Type B pancreatic cell (in vitro differentiated cells): ENCODE measurements at regions not wholly inside any gene's neighbourhood (a gene's known extent, or its start where the extent isn't known, plus 50 kb on each side); places are given as distances from the start of the nearest gene placed in this dataset.
"Not testable (repeated sequence)": the region's sequence is repeated elsewhere in the genome, so short reads cannot be mapped to it uniquely, and the experiment has no call there.

Source experiments
- DNase-seq: peaks from one replicate; pipeline ENCODE4 v3.0.0; 2021; ENCODE audit warnings: mixed read lengths; ENCODE audit not compliant: unreplicated experiment; ENCODE audit errors: extremely low spot score
- H3K27ac Mint-ChIP-seq: 2 replicates; pipeline ENCODE4 v1.8.0; 2021; ENCODE audit warnings: mild to moderate bottlenecking, mixed read lengths
- H3K27me3 Mint-ChIP-seq: 2 replicates; pipeline ENCODE4 v1.8.0; 2021; ENCODE audit warnings: mixed read lengths
- H3K36me3 Mint-ChIP-seq: 2 replicates; pipeline ENCODE4 v1.8.0; 2021; ENCODE audit warnings: mixed read lengths
- H3K4me1 Mint-ChIP-seq: one replicate; pipeline ENCODE4 v1.8.0; 2021; ENCODE audit warnings: mixed read lengths; ENCODE audit not compliant: unreplicated experiment
- H3K4me3 Mint-ChIP-seq: 2 replicates; pipeline ENCODE4 v1.8.0; 2021; ENCODE audit warnings: mild to moderate bottlenecking, mixed read lengths
- H3K9me3 Mint-ChIP-seq: 2 replicates; pipeline ENCODE4 v1.8.0; 2021; ENCODE audit warnings: mixed read lengths
- CTCF ChIP-seq: fragments of 200-600 bp; sonication (generic); conservative IDR thresholded peaks from 2 replicates; pipeline ENCODE4 v1.5.0; 2021; ENCODE audit warnings: antibody characterized with exemption, mild to moderate bottlenecking

- Mint-ChIP-seq H3K36me3 (no peaks in the 10 kb centered on the region), H3K4me3 (no peak overlapping the region), H3K27me3 (no peaks in the 10 kb centered on the region), H3K27ac (no peak overlapping the region), H3K4me1 (no peaks in the 10 kb centered on the region), H3K9me3 (peaks cover 1% of the 10 kb centered on the region)
- peak; percentile 42 for TF ChIP-seq CTCF
- DNase-seq, result no peak
Measured at GRCh38 chr3:67940210-67940952, 286.0 kb upstream of the SUCLG2 start.

- no peaks in the 10 kb centered on the region for H3K27me3 Mint-ChIP-seq
- H3K36me3 Mint-ChIP-seq, result no peaks in the 10 kb centered on the region
- DNase-seq, result no peak
- no peak overlapping the region for H3K27ac Mint-ChIP-seq
- no peaks in the 10 kb centered on the region for H3K4me1 Mint-ChIP-seq
- H3K9me3 Mint-ChIP-seq, result no peaks in the 10 kb centered on the region
- H3K4me3 Mint-ChIP-seq, result no peak overlapping the region
- TF ChIP-seq CTCF, result no peak
Measured at GRCh38 chr3:67937498-67938118, 283.2 kb upstream of the SUCLG2 start.

GRCh38 chr3:67930394-67930793, 276.0 kb upstream of the SUCLG2 start:
- not testable (repeated sequence) for H3K36me3 Mint-ChIP-seq, H3K27ac Mint-ChIP-seq, DNase-seq, H3K27me3 Mint-ChIP-seq, H3K4me3 Mint-ChIP-seq, H3K9me3 Mint-ChIP-seq, H3K4me1 Mint-ChIP-seq

- H3K27me3 Mint-ChIP-seq, result no peaks in the 10 kb centered on the region
- H3K36me3 Mint-ChIP-seq, result no peaks in the 10 kb centered on the region
- no peak overlapping the region for H3K4me3 Mint-ChIP-seq
- peaks cover 13% of the 10 kb centered on the region for H3K9me3 Mint-ChIP-seq
- H3K4me1 Mint-ChIP-seq, result no peaks in the 10 kb centered on the region
- no peak overlapping the region for H3K27ac Mint-ChIP-seq
- no peak for TF ChIP-seq CTCF
- no peak for DNase-seq
Measured at GRCh38 chr3:67923796-67924195, 269.4 kb upstream of the SUCLG2 start.

GRCh38 chr3:67920969-67921368, 266.6 kb upstream of the SUCLG2 start:
- no peak for TF ChIP-seq CTCF
- H3K27ac Mint-ChIP-seq, result peak overlapping the region; percentile 7
- no peak for DNase-seq
- no peaks in the 10 kb centered on the region for H3K4me1 Mint-ChIP-seq
- H3K9me3 Mint-ChIP-seq, result peaks cover 13% of the 10 kb centered on the region
- no peaks in the 10 kb centered on the region for H3K27me3 Mint-ChIP-seq
- H3K4me3 Mint-ChIP-seq, result no peak overlapping the region
- H3K36me3 Mint-ChIP-seq, result no peaks in the 10 kb centered on the region

GRCh38 chr3:67920311-67920710, 265.9 kb upstream of the SUCLG2 start:
- H3K36me3 Mint-ChIP-seq, result no peaks in the 10 kb centered on the region
- H3K9me3 Mint-ChIP-seq, result peaks cover 10% of the 10 kb centered on the region
- no peaks in the 10 kb centered on the region for H3K27me3 Mint-ChIP-seq

More at GRCh38 chr3:67920311-67920710, 265.9 kb upstream of the SUCLG2 start:
- Mint-ChIP-seq H3K4me1 (no peaks in the 10 kb centered on the region), H3K27ac (no peak overlapping the region), H3K4me3 (no peak overlapping the region)
- DNase-seq, result no peak
- TF ChIP-seq CTCF, result no peak
